Fibroblast of skin of left quadriceps (primary cell): ENCODE measurements at regions not wholly inside any gene's neighbourhood (a gene's known extent, or its start where the extent isn't known, plus 50 kb on each side); places are given as distances from the start of the nearest gene placed in this dataset.
A peak's percentile ranks its signal among the peaks of the same experiment; 100 is the strongest.

Experiments used
- DNase-seq, 2 experiments: peaks; one replicate each; pipeline ENCODE4 v3.0.0-alpha.2; 2013; ENCODE audit warnings: low read depth in 2 of 2

- no peak for DNase-seq
Observed at GRCh38 chr16:73845238-73846006, 451.2 kb upstream of the PSMD7 start.

- DNase-seq = no peak
Observed at GRCh38 chr16:73840728-73841127, 455.9 kb upstream of the PSMD7 start.

DNA sequence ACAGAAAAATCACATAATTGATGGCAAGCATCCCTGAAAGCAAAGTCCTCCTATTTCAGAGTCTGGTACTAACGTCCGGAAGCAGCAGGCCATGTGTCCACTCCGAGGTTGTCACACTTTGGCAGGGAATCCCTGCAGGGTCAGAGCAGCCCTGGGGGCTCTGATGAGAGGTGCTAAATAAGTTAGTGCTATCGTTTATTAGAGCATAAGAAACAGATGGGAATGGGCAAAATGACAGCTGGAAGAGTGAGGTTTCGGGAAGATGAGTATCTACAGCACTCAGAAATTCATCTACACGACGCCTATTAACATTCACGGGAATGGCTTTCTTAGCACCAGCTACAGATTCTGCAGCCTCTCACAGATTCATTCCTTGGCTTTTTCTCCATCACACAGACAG, 465.4 kb upstream of the PSMD7 start:
- DNase-seq = no peak

GRCh38 chr16:73823205-73823849, 473.3 kb upstream of the PSMD7 start:
- DNase-seq = no peak

GRCh38 chr16:73817526-73818324, 478.9 kb upstream of the PSMD7 start:
- DNase-seq = no peak

DNA sequence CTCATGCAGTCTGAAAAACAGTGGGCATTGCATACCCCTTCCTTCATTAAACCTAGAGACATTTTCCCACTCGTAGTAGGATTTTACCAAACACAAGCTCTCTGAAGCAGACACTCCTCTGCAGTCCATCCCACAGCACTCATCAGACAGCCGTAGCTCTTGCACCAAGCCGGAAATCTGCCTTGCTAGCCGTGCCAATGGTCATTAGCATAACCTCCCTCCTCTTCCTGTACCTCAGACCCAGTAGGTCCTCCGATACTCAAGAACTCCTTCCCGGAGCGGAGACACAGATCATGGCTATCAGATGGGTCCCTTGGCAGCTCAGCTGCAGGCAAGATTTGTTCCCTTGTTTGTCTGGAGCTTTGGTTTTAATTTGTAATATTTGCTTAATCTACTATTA, 483.1 kb upstream of the PSMD7 start:
- DNase-seq = no peak

DNA sequence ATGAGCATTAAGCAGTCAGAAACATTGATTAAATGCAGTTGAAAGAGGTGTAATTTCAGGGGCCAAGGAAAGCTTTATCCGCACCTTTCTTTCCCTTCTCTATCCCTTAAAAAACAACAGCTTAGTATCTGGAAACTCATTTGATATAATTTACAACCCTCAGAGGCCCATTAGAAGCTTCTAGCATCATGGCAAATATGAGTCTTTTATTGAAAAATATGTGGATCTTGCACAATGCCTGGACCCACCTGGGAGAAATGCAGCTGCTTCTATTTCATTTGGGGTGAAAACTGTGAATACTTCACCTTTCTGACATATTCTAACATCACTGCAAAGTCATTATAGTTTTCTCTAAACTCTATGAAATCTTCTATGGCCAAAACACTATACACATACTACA, 492.2 kb upstream of the PSMD7 start:
- no peak for DNase-seq

GRCh38 chr16:73798471-73798870, 498.1 kb upstream of the PSMD7 start:
- DNase-seq = no peak

DNA sequence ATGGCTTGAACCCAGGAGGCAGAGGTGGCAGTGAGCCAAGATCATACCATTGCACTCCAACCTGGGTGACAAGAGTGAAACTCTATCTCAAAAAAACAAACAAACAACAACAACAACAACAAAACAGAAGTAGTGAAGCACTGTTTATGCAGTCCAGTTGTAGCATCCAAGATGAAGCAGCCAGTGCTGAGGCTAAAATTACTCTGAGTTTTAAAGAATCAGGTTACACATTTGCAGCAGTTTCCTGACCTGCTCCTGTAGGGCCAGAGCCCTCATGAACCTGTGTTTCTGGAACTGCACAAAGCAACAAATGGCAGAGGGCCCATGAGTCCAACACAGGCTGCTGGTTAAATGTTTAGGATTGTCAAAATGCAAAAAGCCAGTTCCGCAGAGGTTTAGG, 499.5 kb upstream of the PSMD7 start:
- DNase-seq = no peak

- DNase-seq = no peak
Observed at GRCh38 chr16:73796241-73796640, 500.4 kb upstream of the PSMD7 start.

DNA sequence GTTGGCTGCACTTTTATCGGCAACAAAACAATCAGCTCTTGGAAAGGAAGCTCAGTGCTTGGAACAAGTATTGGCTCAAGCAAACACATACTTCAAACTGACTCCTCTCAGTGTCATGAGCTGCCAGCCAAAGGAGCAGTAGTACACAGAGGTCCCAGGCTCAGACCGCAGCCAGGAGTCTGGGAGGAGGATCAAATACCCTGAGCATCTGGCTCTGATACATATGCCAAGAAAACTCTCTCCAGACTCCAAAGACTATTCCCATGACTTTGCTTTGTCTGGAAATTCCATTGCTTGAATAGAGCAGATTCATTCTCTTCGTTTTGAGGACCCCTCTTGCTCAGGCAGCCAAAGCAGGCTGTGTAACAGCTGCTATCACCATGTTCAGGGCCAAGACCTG, 501.6 kb upstream of the PSMD7 start:
- DNase-seq = no peak

- DNase-seq = no peak
Observed at GRCh38 chr16:73793871-73794437, 502.7 kb upstream of the PSMD7 start.

DNA sequence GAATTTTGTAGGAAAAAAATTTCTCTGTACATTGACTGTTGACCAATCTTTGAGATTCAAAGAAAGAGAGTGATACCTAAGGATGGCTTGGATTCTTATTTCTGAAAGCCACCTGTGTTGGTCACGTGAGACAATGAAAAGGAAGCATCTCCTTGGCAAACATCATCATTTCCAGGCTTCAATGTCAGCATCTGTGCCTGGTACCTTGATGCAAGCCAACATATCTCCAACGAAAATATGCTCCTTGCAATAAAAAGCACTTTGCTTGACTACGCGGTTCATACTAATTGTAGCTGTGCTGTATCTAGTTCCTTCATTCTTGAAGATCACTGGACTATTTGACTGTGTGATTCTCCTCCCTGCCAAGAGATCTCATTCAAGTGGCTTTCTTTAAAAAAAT, 503.4 kb upstream of the PSMD7 start:
- no peak for DNase-seq

DNA sequence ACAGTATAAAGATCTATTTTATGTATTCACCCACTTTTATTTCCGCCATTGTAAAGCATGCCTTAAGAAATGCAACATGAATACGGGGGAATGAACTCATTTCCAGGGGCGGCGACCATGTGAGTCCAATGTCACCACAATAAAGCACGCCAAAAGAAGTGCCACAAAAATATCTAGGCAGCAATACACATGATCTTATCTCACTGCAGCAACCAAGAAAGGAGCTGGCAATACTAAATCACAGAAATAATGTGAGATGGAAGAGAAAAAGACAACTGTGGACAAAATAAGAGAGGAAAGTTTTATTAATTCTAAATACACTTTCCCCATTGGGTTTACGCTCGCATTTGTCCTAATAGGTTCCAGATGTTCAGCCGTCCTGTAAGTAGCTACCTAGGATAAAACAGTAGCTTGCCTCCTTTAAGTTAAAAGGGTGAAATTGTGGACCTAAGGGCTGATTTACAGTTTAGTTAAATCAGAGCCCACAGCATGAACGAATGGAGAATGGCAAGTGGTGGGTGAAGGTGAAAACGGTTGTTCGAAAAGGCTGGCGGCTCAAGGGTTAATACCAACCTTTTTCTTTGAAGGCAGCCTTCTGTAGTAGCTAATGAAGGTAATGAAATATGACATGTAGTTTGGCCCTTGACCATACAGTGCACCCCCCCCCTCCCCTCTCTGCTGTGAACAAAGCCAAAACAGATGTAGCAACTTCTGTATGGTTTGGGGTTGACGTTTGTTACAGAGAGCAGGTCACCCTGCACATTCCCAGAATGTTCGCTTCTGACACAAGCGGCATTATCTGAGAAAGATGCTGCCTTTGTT, 504.2 kb upstream of the PSMD7 start:
- DNase-seq = no peak

DNA sequence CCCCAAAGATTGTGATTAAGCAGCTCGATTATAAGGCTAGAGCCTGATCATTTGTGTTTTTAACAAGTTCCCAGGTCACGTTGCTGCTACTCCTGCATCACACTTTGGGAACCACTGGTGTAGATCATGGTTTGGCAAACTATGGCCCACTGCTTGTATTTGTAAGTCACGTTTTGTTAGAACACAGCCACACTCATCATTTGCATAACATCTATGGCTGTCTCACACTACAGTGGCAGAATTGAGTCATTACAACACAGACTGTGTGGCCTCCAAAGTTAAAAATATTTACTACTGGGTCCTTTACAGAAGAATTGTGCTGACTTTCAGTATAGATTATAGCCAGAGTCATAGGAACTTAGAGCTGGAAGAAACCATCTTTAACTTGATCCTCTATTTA, 515.3 kb upstream of the PSMD7 start:
- DNase-seq = no peak

GRCh38 chr16:73778887-73779286, 517.7 kb upstream of the PSMD7 start:
- no peak for DNase-seq

- no peak for DNase-seq
Observed at GRCh38 chr16:73775841-73776388, 520.7 kb upstream of the PSMD7 start.

DNA sequence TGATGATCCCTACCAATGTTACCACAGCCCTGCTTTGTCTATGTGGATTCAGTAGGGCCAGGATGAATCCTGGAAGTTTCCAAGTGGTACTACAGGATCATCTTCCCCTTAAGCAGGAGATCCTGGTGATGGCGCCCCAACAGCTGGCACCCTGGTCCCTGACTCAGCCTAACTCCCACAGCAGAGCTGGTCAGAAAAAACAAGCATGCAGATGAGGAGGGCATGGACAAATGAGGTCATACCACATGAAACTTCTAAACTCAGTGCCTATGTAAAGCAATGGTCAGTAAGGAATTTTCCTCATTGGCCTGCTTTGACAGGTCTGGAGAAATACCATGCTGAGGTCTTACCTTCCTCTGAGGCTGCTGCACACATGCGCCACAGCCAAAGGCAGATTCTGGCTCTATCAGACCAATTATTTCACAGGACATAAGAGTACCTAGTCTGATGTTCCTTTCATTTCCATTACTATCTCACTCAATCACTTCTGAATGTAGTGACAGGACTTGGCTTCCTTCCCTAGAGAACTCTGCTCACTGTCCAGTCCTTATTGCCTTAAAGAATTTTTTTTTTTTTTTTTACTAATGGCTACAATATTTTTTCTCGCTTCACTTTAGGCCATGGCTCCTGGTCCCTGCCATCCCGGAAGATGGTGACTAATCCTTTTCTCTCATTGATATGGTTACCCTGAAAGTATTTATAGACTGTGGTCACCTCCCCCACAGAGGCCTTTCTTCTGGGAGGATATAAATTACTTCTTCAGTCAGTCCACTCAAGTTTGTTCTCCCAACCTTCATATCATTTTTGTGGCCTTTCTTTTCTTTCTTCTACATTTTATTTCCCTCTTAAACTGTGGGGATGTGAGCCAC, 525.2 kb upstream of the PSMD7 start:
- DNase-seq = peak; percentile 22 to 25

DNA sequence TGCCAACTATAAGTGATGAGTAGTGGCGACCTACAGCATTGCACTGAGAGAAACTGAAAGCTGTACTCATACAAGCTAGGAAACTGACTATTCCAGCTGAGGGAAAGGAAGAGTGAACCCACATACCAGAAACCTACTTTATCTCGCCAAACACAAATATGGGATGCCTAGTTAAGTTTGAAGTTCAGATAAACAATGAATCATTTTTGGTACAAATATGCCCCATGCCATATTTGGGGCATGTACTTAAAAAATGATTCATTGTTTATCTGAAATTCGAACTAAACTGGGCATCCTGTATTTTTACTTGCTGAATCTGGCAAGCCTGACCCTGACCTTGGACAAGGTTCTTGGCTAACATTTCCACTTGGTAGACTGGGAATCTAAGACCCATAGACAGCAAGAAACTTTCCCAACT, 527.8 kb upstream of the PSMD7 start:
- no peak for DNase-seq

DNA sequence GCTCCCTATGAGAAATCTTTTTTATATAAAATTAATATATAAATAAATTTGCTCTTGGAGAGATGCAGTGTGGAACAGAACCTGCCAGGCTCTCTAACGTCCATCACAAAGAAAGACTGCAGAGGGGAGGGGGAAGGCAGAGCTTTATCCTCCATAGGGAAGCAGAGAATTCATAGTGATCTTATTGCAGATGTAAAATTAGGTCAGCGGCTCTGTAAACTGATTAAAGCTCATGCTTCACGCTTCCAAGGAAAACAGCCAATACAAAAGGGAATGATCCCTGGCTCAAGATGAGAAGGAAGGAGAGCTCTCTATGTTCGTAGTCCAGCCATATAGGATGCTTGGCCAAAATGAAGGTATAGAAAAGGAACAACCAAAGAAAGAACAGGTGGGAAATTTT, 532.3 kb upstream of the PSMD7 start:
- no peak for DNase-seq
